Renal cortex interstitium (tissue), 11 donors: ENCODE measurements at regions not wholly inside any gene's neighbourhood (a gene's known extent, or its start where the extent isn't known, plus 50 kb on each side); places are given as distances from the start of the nearest gene placed in this dataset.

Experiments
- DNase-seq, 11 donors: peaks; one replicate each; pipeline ENCODE4 v3.0.0-alpha.2; 2013; ENCODE audit warnings: low read depth in 9 of 11, low spot score in 4 of 11; ENCODE audit errors: extremely low read depth in 1 of 11

DNA sequence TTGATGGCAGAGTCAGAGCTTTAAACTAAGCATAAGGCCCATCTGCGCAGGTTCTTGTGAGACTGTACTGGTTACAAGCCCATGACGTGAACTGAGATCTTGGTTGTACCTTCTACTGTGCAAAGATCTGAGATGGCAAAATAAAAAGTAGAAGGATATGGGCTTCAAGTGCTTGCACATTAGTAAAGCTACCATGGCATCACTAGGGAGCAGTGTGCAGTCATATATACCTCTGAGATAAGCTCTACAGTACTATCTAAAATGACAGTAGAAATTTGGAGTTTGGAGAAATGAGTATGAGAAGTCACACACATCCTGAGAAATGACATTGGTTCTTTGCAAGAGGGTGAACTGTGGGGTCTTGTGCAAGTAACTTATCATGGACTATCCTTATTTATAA lies 408.2 kb upstream of the PRR16 start:
- no peak for DNase-seq

DNA sequence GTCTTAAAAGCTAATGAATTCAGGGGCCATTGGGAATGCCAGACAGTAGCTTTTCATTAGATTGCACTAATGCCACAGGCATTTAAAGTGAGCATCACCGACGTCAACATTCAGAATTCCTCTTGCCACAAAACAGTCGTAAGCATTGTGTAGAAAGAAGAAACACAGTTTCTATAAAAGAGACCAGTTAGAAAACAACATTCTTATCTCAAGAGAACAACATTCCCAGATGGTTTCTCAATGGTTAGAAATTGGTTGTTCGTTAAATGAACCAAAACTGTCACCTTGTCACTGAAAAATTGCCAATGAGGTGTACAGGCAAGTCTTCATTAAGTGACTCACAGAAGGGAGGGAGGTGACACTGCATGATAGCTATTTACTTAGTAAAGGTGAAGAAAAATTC lies 401.6 kb upstream of the PRR16 start:
- DNase-seq: no peak

DNA sequence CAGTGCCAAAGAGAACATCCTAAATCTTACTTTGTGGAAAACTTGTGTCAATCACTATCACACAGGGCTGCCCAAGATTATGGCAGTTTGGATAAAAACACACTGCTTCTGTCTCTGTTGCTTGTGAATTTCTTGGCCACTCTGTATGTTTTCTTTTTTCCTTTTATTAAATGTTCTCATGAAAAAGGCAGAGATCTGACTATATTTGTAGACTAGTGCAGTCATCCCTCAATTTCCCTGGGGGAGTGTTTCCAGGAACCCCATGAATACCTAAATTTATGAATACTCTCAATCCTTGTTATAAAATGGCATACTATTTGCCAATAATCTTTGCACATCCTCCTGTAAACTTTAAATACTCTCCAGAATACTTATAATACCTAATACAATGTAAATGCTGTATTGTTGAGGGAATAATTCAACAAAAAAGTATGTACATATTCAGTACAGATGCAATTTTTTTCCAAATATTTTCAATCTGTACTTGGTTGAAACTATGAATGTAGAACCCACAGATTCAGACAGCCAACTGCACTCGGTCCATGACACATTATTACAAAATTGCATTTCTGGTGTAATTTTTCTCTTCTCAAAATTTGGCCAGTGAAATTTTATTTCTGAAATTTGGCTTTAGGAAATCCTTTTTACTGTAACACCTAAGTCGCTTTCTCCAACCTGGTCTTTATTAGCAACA lies 391.9 kb upstream of the PRR16 start:
- DNase-seq: no peak

DNA sequence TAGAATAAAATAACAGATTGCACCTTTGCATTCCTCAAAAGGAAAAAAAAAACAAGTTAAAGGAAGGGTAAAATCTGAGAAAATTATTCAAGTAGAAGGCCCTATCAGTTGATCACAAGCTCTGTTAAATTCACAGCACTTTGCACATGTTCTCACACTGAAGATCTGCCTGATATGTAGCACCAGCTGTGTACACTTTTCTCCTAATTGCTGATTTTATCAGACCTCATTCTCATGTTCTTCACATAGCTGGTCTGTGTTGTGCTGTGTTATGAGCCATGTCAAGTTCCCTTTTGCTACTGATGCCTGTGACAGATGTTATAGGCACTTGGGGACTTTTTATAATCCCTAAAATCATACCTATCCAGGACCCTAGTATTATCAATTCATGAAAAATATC lies 390.4 kb upstream of the PRR16 start:
- peak in 3 of 11 donors; percentile 2 to 11 (median 11) for DNase-seq

DNA sequence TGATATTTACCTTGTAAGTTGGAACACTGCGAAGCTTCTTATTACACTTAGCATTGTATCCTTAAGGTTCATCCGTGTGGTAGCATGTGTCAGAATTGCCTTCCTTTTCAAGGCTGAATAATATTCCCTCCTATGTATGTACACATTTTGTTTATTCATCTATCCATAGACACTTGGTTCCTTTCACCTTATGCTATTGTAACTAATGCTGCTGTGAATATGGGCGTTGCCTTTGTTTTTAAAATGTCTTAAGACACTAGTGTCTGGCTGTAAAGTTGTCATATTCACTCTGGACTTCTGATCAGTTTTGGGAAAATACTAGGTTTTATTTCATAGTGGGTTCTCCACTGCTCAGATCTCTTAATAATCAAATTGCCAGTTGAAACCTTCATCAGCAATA lies 383.3 kb upstream of the PRR16 start:
- DNase-seq: no peak

DNA sequence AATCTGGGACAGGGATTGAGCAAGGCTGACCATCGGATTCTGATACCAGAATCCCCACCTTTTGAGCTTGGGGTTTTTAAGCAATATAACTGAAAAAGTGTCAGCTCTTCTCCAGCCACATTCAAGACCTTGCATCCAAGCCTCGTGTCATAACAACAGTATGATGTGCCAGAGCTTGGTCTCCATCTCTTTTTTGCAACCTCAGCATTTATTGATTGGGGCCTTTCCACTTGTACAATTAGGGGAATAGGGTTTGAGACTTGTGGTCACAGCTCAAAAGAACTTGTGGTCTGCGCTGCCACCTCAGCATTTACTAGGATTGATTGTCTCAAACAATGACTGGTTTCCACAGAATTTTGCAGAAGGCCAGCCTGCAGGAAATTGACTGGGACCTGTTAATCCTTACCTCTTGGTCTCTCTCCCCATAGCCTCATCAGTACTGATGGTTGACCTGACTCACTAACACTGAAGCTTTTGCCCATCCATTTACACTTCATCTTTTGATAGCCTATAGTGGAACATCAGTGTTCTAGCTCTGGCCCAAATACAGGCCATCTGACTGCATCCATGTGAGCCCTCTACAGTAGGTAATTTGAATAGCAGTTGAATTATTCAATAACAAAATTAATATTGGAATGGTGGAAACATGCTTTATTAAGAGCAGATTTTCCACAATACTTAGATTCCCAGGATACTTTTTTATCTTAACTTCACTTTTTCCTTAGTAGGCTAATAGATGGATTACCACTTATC lies 381.6 kb upstream of the PRR16 start:
- DNase-seq: no peak

DNA sequence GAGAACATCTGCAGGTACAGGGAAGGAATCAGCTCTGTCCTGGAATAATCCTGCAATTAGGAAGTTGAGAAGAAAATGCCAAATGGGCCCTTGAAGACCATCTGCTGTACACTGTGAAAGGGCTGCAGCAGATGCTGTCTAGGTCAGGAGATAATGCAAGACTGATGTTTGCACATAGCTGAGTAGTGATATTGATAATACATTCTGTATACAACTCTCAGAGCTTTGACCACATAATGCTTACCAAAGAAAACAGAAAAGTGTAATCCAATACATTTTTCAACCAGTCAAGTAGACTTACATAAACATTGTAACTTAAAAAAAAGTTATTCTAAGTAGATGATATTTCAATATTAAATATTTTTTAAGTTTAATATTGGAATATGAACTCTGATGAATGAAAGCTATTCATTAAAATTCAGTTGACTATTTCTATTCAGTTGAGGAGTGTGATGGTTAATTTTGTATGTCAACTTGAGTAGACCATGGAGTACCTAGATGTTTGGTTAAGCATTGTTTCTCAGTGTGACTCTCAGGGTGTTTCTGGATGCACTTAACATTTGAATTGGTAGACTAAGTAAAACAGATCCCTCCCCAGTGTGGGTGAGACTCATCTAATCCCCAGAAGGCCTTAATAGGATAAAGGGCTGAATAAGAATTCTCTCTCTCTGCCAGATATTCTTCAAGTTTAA lies 380.1 kb upstream of the PRR16 start:
- no peak for DNase-seq

DNA sequence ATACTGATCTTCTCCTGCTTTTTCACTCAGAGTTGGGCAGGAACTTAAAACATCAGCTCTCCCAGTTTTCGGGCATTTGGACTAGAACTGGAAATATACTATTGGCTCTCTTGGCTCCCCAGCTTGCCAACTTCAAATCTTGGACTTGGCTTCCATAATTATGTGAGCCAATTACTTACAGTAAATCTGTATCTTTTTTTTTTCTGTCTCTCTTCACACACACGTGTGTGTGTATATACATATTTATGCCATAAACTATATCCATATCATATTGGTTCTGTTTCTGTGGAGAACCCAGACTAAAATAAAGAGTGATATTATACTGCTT lies 379.6 kb upstream of the PRR16 start:
- no peak for DNase-seq

DNA sequence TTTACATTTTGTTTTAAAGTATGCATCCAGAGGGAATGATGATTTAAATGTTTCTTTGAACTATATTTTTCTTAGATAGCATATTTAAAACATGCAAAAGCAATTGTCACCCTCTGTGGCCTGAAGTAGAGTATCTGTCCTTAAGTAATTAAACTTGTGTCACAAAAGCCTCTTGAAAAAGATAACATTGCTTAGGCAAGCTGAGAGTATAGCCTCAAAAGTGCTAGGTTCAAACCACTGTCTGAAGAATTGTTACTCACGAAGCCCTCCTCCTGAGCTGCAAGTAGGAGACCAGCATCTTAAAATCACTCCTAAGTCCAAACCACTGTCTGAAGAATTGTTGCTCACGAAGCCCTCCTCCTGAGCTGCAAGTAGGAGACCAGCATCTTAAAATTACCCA lies 378.0 kb upstream of the PRR16 start:
- no peak for DNase-seq

DNA sequence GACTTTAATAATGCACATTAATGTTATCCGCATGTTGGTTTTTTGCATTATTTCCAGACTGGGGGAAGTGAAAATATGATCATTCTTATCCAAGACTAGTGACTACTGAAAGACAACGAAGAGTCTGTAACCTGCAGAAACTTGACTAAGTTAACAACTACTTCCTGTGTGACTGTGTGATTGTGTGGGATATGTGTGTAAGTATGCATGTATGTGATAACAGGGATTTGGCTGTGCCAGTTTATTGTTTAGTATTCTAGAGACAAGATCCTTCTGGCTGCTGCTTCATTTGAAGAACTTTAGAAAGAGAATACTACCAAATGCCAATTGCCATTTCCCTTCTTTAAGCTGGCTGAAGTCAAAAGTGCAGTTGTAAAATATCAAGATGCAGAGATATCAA lies 375.7 kb upstream of the PRR16 start:
- DNase-seq: no peak

DNA sequence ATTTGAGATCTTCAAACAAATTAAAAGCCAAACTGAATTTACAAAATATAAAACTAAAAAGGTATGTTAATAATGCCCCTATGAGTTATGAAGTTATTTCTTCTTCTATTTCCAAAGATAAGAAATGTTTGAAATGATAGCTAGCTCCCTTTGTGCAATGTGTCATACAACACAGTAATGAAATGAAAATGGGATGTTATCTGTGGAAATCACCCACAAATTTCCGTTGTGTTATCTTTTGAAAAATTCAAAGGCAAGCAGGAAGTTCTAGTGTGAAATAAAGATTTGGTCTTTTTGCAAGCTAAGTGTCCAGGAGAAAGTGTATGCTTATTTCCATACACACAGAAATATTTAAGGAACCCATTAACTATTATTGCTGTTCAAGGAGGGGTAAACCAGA lies 375.3 kb upstream of the PRR16 start:
- DNase-seq: no peak

DNA sequence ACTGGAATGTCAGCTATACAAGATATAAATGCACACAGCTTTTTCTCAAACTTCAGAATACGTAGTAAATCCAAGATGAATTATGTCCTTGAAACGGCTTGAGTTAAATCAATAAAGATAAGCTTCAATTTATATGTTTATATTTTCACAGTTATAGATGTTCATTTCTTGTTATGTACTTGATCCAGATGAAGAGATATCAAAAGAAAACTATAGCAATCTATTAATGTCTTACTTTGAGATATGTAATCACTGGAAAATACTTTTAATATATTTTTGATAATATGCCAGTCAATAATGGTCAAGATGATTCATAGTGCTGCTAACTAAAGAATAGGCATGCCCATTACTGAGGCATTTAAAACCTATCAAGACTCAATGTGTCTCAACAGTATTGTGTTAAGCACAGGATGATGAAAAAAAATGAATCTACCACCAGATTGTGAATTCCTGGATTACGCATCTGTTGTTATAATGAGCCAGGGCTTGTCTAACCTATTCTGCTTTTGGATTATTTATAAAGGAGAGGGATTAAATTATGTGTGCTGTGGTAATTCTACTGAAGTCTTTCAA lies 372.6 kb upstream of the PRR16 start:
- DNase-seq: no peak

DNA sequence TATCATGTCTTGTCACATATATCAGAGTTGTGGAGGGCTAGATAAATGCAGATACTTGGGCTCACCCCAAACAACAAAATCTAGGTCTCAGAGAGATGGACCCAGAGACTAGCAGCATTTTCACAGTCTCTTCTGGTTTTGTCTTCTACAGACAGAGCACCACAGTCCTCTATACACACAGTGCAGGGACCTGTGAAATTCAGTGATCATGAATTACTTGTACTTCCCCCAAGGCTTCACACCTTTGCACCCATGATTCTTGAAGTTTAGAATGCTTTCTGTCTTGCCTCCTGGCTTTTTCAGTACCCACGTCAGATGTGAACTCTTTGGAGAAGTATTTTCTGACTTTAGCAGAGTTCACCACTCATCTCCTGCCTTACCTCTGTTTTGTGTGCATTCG lies 371.5 kb upstream of the PRR16 start:
- no peak for DNase-seq

DNA sequence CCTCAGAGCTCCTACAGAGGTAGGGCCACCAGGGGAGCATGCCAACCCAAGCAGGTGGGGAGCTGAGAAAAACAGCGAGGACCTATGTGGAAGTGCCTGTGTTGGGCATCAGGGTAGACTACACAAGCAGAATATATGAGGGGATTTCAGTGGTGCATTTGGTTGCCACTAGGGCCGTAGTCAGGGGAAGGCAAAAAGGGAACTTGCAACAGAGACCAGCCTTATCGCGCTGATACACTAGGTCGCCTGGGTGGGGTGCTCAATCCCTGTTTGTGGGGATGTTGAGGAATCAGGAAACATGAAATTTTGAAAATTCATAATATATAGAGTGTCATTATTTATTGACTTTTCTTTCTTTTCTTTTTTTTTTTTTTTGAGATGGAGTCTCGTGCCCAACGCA lies 370.9 kb upstream of the PRR16 start:
- no peak for DNase-seq

DNA sequence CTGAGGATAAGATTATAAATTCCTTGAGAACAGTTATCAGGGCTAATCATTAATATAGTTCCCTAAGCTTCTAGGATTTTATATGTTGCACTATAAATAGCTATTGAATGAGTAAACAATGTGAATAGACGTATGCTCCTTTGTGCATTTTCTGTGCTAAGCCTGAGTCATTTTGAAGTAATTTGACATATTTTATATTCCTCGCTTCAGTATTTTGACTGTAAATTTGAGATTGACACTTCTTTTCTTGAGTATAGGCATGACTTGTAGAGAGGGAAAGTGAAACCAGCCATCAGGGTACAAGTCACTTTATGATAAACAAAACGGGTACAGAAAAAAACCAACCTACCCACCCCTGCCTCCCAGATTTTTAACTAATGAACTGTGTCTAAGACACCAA lies 367.7 kb upstream of the PRR16 start:
- no peak for DNase-seq

DNA sequence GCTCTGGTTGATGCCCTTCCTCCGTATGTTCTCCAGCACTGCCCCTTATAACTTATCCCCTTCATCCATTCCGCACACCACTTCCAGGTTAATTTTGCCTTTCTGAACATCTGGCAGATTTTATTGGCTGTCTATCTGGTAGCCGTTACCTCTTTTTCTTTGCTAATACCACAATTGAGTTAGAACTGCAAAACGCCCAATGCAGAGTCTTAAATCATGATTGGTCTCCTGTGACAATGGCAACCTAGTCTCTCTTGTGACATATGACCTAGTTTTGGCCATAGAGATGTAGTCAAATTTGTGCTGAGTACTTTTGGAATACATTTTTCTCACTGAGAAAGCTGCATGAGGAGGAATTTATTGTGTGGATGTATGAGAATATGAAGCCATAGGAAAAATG lies 365.7 kb upstream of the PRR16 start:
- DNase-seq: no peak

DNA sequence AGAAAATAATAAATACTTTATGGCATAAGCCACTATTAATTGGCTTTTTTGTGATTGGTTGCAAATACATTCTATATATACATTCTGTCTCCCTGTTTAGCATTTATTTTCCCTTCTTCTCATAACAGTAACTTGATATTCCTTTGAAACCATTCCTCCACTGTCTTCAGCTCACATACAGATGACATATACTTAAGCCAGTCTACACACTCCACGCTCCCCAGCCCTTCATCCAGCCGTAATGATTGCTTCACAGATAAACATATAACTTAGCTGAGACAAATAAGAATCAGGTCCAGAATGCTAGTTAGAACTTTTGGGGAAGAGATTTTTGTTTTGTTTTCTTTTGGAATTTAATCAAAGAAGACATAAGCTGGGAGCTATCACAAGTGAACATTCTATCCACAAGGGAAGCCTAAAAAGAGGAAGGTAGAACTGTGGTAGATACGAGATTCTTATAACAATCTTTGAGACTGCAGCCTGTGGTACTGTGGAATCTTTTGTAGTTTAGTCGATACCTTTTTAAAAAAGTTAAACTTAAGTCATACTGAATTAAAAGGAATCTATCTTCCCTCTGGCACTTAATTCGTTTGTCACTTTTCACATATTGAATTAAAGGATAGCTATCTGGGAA lies 365.1 kb upstream of the PRR16 start:
- no peak for DNase-seq

DNA sequence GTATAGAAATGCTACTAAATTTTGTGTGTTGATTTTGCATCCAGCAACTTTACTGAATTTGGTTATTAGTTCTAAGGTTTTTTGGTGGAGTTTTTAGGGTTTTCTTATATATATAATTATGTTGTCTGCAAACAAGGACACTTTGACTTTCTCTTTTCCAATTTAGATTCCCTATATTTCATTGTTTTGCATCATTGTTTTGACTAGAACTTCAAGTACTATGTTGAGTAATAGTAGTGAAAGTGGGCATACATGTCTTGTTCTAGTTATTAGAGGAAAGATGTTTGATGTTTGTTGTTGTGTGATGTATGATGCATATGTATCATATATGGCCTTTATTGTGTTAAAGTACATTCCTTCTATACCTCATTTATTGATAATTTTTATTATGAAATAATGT lies 362.3 kb upstream of the PRR16 start:
- DNase-seq: no peak

DNA sequence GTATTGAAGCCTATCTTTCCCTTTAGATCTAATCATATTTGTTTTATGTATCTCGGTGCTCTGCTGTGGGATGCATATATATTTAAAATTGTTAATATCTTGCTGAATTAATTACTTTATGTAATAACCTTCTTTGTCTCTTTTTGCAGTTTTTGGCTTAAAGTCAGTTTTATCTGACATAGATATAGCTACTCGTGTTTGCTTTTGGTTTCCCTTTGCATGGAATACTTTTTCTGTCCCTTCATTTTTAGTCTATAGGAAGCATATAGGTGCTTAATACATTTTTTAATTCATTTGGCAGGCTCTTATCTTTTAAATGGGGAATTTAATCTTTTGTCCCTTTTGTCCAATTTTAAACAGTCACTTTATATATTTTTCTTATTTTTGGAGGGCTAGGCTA lies 360.6 kb upstream of the PRR16 start:
- DNase-seq: no peak
